Type B pancreatic cell (in vitro differentiated cells): ENCODE measurements at regions not wholly inside any gene's neighbourhood (a gene's known extent, or its start where the extent isn't known, plus 50 kb on each side); places are given as distances from the start of the nearest gene placed in this dataset.

Source experiments
- DNase-seq: peaks from one replicate; pipeline ENCODE4 v3.0.0; 2021; ENCODE audit warnings: mixed read lengths; ENCODE audit not compliant: unreplicated experiment; ENCODE audit errors: extremely low spot score
- H3K27ac Mint-ChIP-seq: 2 replicates; pipeline ENCODE4 v1.8.0; 2021; ENCODE audit warnings: mild to moderate bottlenecking, mixed read lengths
- H3K27me3 Mint-ChIP-seq: 2 replicates; pipeline ENCODE4 v1.8.0; 2021; ENCODE audit warnings: mixed read lengths
- H3K36me3 Mint-ChIP-seq: 2 replicates; pipeline ENCODE4 v1.8.0; 2021; ENCODE audit warnings: mixed read lengths
- H3K4me1 Mint-ChIP-seq: one replicate; pipeline ENCODE4 v1.8.0; 2021; ENCODE audit warnings: mixed read lengths; ENCODE audit not compliant: unreplicated experiment
- H3K4me3 Mint-ChIP-seq: 2 replicates; pipeline ENCODE4 v1.8.0; 2021; ENCODE audit warnings: mild to moderate bottlenecking, mixed read lengths
- H3K9me3 Mint-ChIP-seq: 2 replicates; pipeline ENCODE4 v1.8.0; 2021; ENCODE audit warnings: mixed read lengths
- CTCF ChIP-seq: fragments of 200-600 bp; sonication (generic); conservative IDR thresholded peaks from 2 replicates; pipeline ENCODE4 v1.5.0; 2021; ENCODE audit warnings: antibody characterized with exemption, mild to moderate bottlenecking

- H3K4me1 Mint-ChIP-seq: peaks cover 5% of the 10 kb centered on the region
- TF ChIP-seq CTCF: no peak
- no peaks in the 10 kb centered on the region for H3K27me3 Mint-ChIP-seq
Observed at GRCh38 chr13:80097561-80097960, 243.4 kb downstream of the SPRY2 start.

GRCh38 chr13:80096383-80096782, 244.5 kb downstream of the SPRY2 start:
- Mint-ChIP-seq H3K36me3 (no peaks in the 10 kb centered on the region), H3K4me1 (peaks cover 5% of the 10 kb centered on the region), H3K9me3 (peaks cover 5% of the 10 kb centered on the region), H3K27me3 (no peaks in the 10 kb centered on the region), H3K27ac (no peak overlapping the region), H3K4me3 (no peak overlapping the region)
- TF ChIP-seq CTCF: no peak
- DNase-seq: no peak

More at GRCh38 chr13:80097561-80097960, 243.4 kb downstream of the SPRY2 start:
- Mint-ChIP-seq H3K9me3 (peaks cover 4% of the 10 kb centered on the region), H3K27ac (no peak overlapping the region), H3K4me3 (no peak overlapping the region), H3K36me3 (no peaks in the 10 kb centered on the region)
- DNase-seq: no peak

GRCh38 chr13:80094526-80094925, 246.4 kb downstream of the SPRY2 start:
- H3K9me3 Mint-ChIP-seq: peaks cover 5% of the 10 kb centered on the region
- no peak for DNase-seq
- H3K4me3 Mint-ChIP-seq: no peak overlapping the region
- H3K4me1 Mint-ChIP-seq: no peaks in the 10 kb centered on the region
- no peak for TF ChIP-seq CTCF
- H3K27me3 Mint-ChIP-seq: no peaks in the 10 kb centered on the region
- H3K36me3 Mint-ChIP-seq: no peaks in the 10 kb centered on the region
- H3K27ac Mint-ChIP-seq: no peak overlapping the region

- Mint-ChIP-seq H3K27ac (no peak overlapping the region), H3K4me3 (no peak overlapping the region), H3K36me3 (no peaks in the 10 kb centered on the region), H3K4me1 (no peaks in the 10 kb centered on the region), H3K9me3 (peaks cover 5% of the 10 kb centered on the region), H3K27me3 (no peaks in the 10 kb centered on the region)
- no peak for DNase-seq
- no peak for TF ChIP-seq CTCF
Observed at GRCh38 chr13:80093888-80094287, 247.0 kb downstream of the SPRY2 start.

- Mint-ChIP-seq H3K27ac (peak overlapping the region; percentile 20), H3K4me3 (no peak overlapping the region), H3K36me3 (no peaks in the 10 kb centered on the region), H3K4me1 (peaks cover 19% of the 10 kb centered on the region), H3K27me3 (no peaks in the 10 kb centered on the region), H3K9me3 (no peaks in the 10 kb centered on the region)
- no peak for TF ChIP-seq CTCF
- no peak for DNase-seq
Observed at GRCh38 chr13:80086304-80086721, 254.6 kb downstream of the SPRY2 start.
